Heart left ventricle (tissue), 13 donors: ENCODE measurements at regions not wholly inside any gene's neighbourhood (a gene's known extent, or its start where the extent isn't known, plus 50 kb on each side); places are given as distances from the start of the nearest gene placed in this dataset.

Experiments used
- CTCF ChIP-seq, 12 donors: fragments of 200-600 bp; sonication (generic) in 4 of 12; IDR thresholded peaks; one replicate each; pipeline versions ENCODE4 v1.5.0 to v1.8.0; 2018 to 2022; ENCODE audit warnings: antibody characterized with exemption in 12 of 12, mild to moderate bottlenecking in 5 of 12
- POLR2A ChIP-seq, 2 donors: fragments of 450-650 bp; IDR thresholded peaks; one replicate each; pipeline ENCODE4 v1.6.1; 2017; ENCODE audit warnings: antibody characterized with exemption in 2 of 2, mild to moderate bottlenecking in 2 of 2, moderate library complexity in 2 of 2
- donor health status: ischemic (EF 13 %, LVEDD 7.1; RV severe dilation, severe dysfunction).
- donor health status: DM: no; HTN: yes; CAD: no.
- donor health status: DM: no; HTN: no; CAD: no.
- donor health status: ischemic (EF 25% LVEDD 6.9; RV normal size, moderate dysfunction).
- donor health status: ischemic (EF 25% LVEDD 5.7; RV mildly dilated, moderate dysfunction).
- donor health status: ischemic (EF 35%, LVEDD 5.7; RV mildly dilated, moderate dysfunction).
- donor health status: nonischemic (EF 11% LVEDD 7.7; RV severe dilation, severe dysfunction).
- donor health status: DM: yes; HTN: yes; CAD: no.
- donor health status: PGD.
- donor health status: ischemic (EF 29% LVEDD 5.4; RV normal size, mild dysfunction).
- donor health status: nonischemic (EF 23%, LVEDD 6.1; RV moderate dilation, normal function).

GRCh38 chrX:106454991-106455390, 156.8 kb upstream of the RADX start:
- no peak for TF ChIP-seq CTCF (IDR thresholded peaks at IDR 0.05)
- TF ChIP-seq POLR2A (IDR thresholded peaks at IDR 0.05), result no peak
